AG04450 (cell line): ENCODE measurements at regions not wholly inside any gene's neighbourhood (a gene's known extent, or its start where the extent isn't known, plus 50 kb on each side); places are given as distances from the start of the nearest gene placed in this dataset.
"Not testable (repeated sequence)": the region's sequence is repeated elsewhere in the genome, so short reads cannot be mapped to it uniquely, and the experiment has no call there.

ENCODE experiments used
- CTCF ChIA-PET: fragments of 300-600, 350-600 bp; formaldehyde crosslinking; extraction: SDS; loops from one replicate; lab custom pipeline; 2022; ENCODE audit warnings: antibody characterized with exemption, inconsistent platforms; lab: Charles Lee
- POLR2A ChIA-PET: fragments of 350-600 bp; formaldehyde crosslinking; extraction: SDS; loops from one replicate; lab custom pipeline; 2021; ENCODE audit warnings: antibody characterized with exemption, inconsistent platforms; lab: Yijun Ruan, JAX
- DNase-seq: peaks from one replicate; pipeline ENCODE4 v3.0.0-alpha.2; 2011; ENCODE audit warnings: low read depth, low spot score
- H3K27ac ChIP-seq: one replicate; pipeline ENCODE4 v1.5.1; 2012; ENCODE audit warnings: low read depth, low read length, control low read depth
- H3K27me3 ChIP-seq: one replicate; pipeline ENCODE4 v1.6.0; 2012; ENCODE audit warnings: low read length; ENCODE audit not compliant: control insufficient read depth, insufficient read depth
- H3K4me3 ChIP-seq: 2 replicates; pipeline ENCODE4 v1.5.1; 2011; ENCODE audit warnings: mild to moderate bottlenecking, low read depth, low read length, control low read depth
- H3K9me3 ChIP-seq: 2 replicates; pipeline ENCODE4 v1.5.1; 2012; ENCODE audit warnings: low read length; ENCODE audit not compliant: control insufficient read depth, insufficient read depth

DNA sequence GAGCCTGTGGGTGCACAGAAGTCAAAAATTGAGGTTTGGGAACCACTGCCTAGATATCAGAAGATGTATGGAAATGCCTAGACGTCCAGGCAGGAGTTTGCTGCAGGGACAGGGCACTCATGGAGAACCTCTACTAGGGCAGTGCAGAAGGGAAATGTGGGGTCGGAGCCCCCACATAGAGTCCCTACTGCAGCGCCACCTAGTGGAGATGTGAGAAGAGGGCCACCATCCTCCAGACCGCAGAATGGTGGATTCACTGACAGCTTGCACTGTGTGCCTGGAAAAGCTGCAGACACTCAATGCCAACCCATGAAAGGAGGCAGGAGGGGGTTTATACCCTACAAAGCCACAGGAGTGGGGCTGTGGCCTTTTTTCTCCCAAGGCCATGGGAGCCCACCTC lies 159.0 kb upstream of the ROPN1B start:
- DNase-seq, H3K9me3 ChIP-seq, H3K4me3 ChIP-seq, CTCF ChIA-PET, H3K27me3 ChIP-seq, POLR2A ChIA-PET, H3K27ac ChIP-seq: not testable (repeated sequence)

DNA sequence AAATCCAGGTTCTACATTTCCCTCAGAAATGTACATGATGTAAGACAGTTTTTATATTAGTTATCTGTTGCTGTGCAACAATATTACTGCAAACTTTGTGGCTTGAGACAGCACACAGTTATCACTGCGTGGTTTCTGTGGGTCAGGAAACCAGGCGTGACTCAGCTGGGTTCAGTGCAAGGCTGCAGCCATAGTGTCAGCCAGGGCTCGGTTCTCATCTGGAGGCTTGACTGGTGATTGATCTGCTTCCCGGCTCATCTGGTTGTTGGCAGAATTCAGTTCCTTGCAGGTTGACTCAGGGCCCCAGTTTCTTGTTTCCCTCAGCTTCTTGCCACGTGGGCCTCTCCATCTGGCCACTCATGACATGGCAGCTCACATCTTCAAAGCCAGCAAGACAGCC lies 146.8 kb upstream of the ROPN1B start:
- H3K9me3 ChIP-seq, CTCF ChIA-PET, H3K27ac ChIP-seq, H3K27me3 ChIP-seq, POLR2A ChIA-PET, H3K4me3 ChIP-seq: not testable (repeated sequence)
- DNase-seq: peak; percentile 0

DNA sequence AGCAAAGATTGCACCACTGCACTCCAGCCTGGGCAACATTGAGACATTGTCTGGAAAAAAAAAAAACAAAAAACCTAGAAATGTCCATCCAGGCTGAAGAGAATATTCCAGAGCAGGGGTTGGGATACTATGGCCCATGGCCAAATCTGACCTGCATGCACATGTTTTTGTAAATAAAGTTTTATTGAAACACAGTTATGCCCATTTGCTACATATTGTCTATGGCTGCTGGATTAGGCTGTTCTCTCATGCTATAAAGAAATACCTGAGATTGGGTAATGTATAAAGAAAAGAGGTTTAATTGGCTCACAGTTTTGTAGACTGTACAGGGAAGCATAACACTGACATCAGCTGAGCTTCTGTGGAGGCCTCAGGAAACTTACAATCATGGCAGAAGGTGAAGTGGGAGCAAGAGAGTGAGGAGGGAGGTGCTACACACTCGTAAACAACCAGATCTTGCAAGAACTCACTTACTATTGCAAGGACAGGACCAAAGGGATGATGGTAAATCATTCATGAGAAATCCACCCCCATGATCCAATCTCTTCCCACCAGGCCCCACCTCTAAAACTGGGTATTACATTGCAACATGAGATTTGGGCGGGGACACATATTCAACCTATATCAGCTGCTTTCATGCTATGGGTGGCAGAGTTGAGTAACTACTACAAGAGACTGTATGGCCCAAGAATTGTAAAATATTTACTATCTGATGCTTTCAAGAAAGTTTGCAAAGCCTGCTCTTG lies 137.8 kb upstream of the ROPN1B start:
- H3K4me3 ChIP-seq, H3K9me3 ChIP-seq, H3K27me3 ChIP-seq, H3K27ac ChIP-seq, DNase-seq, CTCF ChIA-PET, POLR2A ChIA-PET: not testable (repeated sequence)

DNA sequence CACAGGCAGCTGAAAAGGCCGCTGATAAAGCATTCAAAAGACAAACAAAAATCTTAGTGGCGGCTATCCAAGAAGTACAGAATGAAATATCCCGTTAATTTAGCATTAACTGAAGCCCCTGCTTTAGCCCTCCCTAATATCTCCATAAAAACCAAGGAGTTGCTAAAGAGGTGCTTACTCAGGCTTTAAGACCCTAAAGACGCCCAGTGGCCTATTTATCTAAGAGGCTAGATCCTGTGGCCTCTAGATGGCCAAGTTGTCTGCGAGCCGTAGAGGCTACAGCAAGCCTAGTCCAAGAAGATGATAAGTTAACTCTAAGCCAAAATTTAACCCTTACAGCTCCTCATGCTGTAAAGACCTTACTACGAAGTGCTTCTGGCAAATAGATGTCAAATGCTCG lies 133.4 kb upstream of the ROPN1B start:
- H3K9me3 ChIP-seq, DNase-seq, H3K27ac ChIP-seq, POLR2A ChIA-PET, CTCF ChIA-PET, H3K4me3 ChIP-seq, H3K27me3 ChIP-seq: not testable (repeated sequence)

DNA sequence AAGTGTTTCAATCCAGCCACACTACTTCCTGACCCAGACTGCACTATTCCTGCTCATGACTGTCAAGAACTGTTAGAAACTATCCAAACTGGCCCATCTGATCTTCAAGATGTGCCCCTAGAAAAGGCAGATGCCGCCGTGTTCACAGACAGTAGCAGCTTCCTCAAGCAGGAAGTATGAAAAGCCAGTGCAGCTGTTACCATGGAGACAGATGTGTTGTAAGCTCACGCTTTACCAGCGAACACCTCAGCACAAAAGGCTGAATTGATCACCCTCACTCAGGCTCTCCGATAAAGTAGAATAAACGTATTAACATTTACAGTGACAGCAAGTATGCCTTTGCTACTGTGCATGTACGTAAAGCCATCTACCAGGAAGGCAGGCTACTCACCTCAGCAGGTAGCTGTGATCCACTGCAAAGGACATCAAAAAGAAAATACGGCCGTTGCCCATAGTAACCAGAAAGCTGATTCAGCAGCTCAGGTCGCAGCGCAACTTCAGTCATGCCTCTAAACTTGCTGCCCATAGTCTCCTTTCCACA lies 132.9 kb upstream of the ROPN1B start:
- H3K9me3 ChIP-seq, POLR2A ChIA-PET, H3K27ac ChIP-seq, CTCF ChIA-PET, H3K4me3 ChIP-seq, H3K27me3 ChIP-seq: not testable (repeated sequence)
- peak; percentile 1 for DNase-seq

DNA sequence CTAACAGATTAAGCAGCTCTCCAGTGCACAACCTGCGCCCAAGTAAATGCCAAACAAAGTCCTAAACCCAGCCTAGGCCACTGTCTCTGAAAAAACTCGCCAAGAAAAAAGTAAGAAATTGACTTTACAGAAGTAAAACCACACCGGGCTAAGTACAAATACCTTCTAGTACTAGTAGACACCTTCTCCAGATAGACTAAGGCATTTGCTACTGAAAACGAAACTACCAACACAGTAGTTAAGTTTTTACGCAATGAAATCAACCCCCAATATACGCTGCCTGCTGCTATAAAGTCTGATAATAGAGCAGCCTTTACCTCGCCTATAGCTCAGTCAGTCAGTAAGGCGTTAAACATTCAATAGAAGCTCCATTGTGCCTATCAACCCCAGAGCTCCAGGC lies 132.2 kb upstream of the ROPN1B start:
- CTCF ChIA-PET: not testable (repeated sequence)

DNA sequence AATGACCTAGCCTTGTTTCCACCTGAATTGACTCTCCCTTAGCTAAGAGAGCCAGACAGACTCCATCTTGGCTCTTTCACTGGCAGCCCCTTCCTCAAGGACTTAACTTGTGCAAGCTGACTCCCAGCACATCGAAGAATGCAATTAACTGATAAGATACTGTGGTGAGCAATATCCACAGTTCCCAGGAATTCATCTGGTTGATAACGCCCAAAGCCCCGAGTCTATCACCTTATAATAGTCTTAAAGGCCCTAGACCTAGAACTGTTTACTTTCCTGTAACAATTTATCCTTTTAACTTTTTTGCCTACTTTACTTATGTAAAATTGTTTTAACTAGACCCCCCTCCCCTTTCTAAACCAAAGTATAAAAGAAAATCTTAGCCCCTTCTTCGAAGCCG lies 130.1 kb upstream of the ROPN1B start:
- POLR2A ChIA-PET, H3K27me3 ChIP-seq, CTCF ChIA-PET, H3K4me3 ChIP-seq, H3K9me3 ChIP-seq, H3K27ac ChIP-seq, DNase-seq: not testable (repeated sequence)

More for the DNA sequence above, 132.2 kb upstream of the ROPN1B start:
- H3K27me3 ChIP-seq, H3K9me3 ChIP-seq, H3K27ac ChIP-seq, POLR2A ChIA-PET, DNase-seq, H3K4me3 ChIP-seq: not testable (repeated sequence)

DNA sequence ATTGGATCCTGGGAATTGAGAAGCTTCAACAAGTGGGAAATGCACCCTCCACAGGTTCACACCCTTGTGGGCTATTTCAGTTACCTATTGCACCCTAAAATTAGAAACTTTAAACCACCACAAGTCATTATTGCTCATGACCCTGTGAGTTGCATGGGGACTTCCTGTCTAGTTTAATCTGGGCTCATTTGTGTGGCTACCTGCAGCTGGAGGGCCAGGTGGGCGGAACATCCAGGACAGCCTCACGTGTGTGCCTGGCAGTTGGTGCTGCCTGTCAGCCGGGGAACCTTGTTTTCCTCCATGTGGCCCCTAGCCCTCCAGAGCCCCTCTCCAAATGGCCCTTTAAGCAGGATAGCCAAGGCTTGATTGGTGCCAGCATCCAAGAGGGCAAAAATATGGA lies 128.5 kb upstream of the ROPN1B start:
- H3K4me3 ChIP-seq, CTCF ChIA-PET, H3K9me3 ChIP-seq, H3K27ac ChIP-seq, H3K27me3 ChIP-seq, POLR2A ChIA-PET, DNase-seq: not testable (repeated sequence)

DNA sequence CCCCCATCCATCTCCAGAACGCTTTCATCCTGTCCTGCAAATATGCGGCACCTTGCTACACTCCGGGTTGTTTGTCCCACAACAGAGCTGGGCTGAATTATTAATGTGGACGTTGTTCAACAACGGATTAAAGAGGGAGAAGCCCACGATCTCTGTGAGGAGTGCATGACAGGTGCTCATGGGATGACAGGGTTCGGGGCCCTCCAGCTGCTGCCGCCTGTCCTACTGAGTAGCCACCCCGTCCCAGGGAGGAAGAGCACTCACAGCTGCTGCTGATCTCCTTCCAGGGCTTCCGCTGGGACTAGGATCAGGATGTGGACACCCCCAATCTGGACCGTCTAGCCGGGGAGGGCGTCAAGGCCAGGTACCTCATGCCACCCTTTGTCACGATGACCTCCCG lies 121.0 kb upstream of the ROPN1B start:
- H3K27ac ChIP-seq, H3K4me3 ChIP-seq, POLR2A ChIA-PET, H3K9me3 ChIP-seq, DNase-seq, H3K27me3 ChIP-seq: not testable (repeated sequence)
- CTCF ChIA-PET: interaction anchor here (0.6 kb wide), 1 partner anchor 60 kb away, joined by 4 read pairs; no protein-coding TSS in a partner anchor

DNA sequence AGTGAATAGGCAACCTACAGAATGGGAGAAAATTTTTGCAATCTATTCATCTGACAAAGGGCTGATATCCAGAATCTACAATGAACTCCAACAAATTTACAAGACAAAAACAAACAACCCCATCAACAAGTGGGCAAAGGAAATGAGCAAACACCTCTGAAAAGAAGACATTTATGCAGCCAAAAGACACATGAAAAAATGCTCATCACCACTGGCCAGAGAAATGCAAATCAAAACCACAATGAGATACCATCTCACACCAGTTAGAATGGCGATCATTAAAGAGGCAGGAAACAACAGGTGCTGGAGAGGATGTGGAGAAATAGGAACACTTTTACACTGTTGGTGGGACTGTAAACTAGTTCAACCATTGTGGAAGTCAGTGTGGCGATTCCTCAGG lies 114.0 kb upstream of the ROPN1B start:
- not testable (repeated sequence) for DNase-seq

DNA sequence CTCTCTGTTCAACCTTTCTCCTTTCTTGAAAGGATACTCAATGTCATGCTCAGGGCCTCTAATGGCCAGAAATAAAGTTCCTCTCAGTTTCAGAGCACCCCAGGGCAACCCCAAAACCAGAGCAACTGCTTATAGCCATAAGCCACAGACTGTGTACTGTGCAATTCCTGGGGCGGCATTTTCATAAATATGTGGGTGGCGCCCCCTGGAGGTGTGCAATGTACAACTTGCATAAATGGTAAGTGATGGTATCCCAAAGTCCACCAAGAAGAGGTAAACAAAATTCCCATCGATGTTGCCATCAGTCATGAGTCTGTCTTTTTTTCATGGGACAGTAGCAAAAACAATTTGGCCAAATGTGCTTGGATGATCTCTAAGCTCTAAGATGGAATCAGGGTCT lies 108.4 kb upstream of the ROPN1B start:
- POLR2A ChIA-PET, H3K4me3 ChIP-seq, DNase-seq, H3K27ac ChIP-seq, H3K9me3 ChIP-seq, CTCF ChIA-PET, H3K27me3 ChIP-seq: not testable (repeated sequence)

More for the DNA sequence above, 114.0 kb upstream of the ROPN1B start:
- CTCF ChIA-PET, POLR2A ChIA-PET, H3K27me3 ChIP-seq, H3K9me3 ChIP-seq, H3K27ac ChIP-seq, H3K4me3 ChIP-seq: not testable (repeated sequence)

DNA sequence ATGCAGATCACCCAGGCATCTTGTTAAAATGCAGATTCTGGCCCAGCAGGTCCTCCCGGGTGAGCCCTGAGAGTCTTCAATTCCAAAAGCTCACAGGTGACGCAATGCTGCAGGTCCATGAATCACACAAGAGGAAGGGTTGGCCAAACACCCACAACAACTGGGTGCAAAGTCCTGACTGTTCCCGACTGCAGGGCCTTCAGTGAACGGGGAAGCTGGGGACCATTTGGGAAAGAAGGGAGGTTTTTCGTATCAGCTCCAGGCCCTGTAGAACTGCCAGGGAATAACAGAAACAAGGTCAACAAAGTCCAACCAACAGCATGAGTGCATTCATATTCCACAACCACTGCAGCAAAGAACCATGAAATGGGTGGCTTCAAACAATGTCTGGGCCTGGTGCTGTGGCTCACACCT lies 106.1 kb upstream of the ROPN1B start:
- H3K27me3 ChIP-seq, DNase-seq, POLR2A ChIA-PET, H3K9me3 ChIP-seq, CTCF ChIA-PET, H3K27ac ChIP-seq, H3K4me3 ChIP-seq: not testable (repeated sequence)
